SK-N-SH (cell line): ENCODE measurements at regions not wholly inside any gene's neighbourhood (a gene's known extent, or its start where the extent isn't known, plus 50 kb on each side); places are given as distances from the start of the nearest gene placed in this dataset.

Experiments used
- CTCF ChIA-PET: fragments of 300-600, 350-600 bp; formaldehyde crosslinking; extraction: SDS; loops from one replicate; lab custom pipeline; 2021; lab: Yijun Ruan, JAX
- POLR2A ChIA-PET: fragments of 350-600 bp; sonication (Branson Sonifier 250); formaldehyde crosslinking; extraction: SDS; loops from one replicate; lab custom pipeline; 2020; ENCODE audit warnings: antibody characterized with exemption, inconsistent platforms; lab: Yijun Ruan, JAX
- DNase-seq: peaks from one replicate; pipeline ENCODE4 v3.0.0; 2012
- H2AFZ ChIP-seq: fragments of 200-600 bp; sonication (generic); 2 replicates; pipeline ENCODE4 v1.8.1; 2016; ENCODE audit warnings: antibody characterized with exemption, mild to moderate bottlenecking, low read depth
- H3F3A ChIP-seq: fragments of 200-600 bp; sonication (generic); replicated peaks from 2 replicates; pipeline ENCODE3; 2016; ENCODE audit warnings: antibody characterized with exemption, mild to moderate bottlenecking; ENCODE audit not compliant: insufficient read depth
- H3K27ac ChIP-seq, 2 experiments: fragments of 200-500 bp in 1 of 2; fragments of 200-600 bp in 1 of 2; sonication (Bioruptor generic) in 1 of 2; sonication (generic), shearing (Covaris generic) in 1 of 2; 2 replicates each; pipeline versions ENCODE4 v1.5.1 to v1.6.1; 2014 to 2016; ENCODE audit warnings: low read depth in 2 of 2, inconsistent platforms in 1 of 2, low read length in 1 of 2, mild to moderate bottlenecking in 1 of 2, mixed read lengths in 1 of 2
- H3K27me3 ChIP-seq: fragments of 200-600 bp; sonication (generic), shearing (Covaris generic); 2 replicates; pipeline ENCODE4 v1.6.1; 2016; ENCODE audit warnings: mixed run types; ENCODE audit not compliant: insufficient read depth
- H3K36me3 ChIP-seq, 2 experiments: fragments of 200-500 bp in 1 of 2; fragments of 200-600 bp in 1 of 2; sonication (Bioruptor generic) in 1 of 2; sonication (generic) in 1 of 2; replicated peaks in 1 of 2; 2 replicates each; pipeline versions ENCODE3 to v1.5.1; 2014 to 2016; ENCODE audit warnings: low read length in 1 of 2, mild to moderate bottlenecking in 1 of 2; ENCODE audit not compliant: insufficient read depth in 2 of 2, control insufficient read depth in 1 of 2
- H3K4me1 ChIP-seq, 2 experiments: fragments of 200-500 bp in 1 of 2; fragments of 200-600 bp in 1 of 2; sonication (Bioruptor generic) in 1 of 2; sonication (generic), shearing (Covaris generic) in 1 of 2; 2 replicates each; pipeline versions ENCODE4 v1.5.1 to v1.6.1; 2014 to 2016; ENCODE audit warnings: low read depth in 1 of 2, low read length in 1 of 2, mixed run types in 1 of 2; ENCODE audit not compliant: insufficient read depth in 2 of 2, control insufficient read depth in 1 of 2
- H3K4me2 ChIP-seq: fragments of 200-600 bp; sonication (generic), shearing (Covaris generic); 2 replicates; pipeline ENCODE4 v1.6.1; 2017; ENCODE audit warnings: mixed run types
- H3K4me3 ChIP-seq, 2 experiments: fragments of 200-500 bp in 1 of 2; fragments of 200-600 bp in 1 of 2; sonication (Bioruptor generic) in 1 of 2; sonication (generic), shearing (Covaris generic) in 1 of 2; 2 replicates each; pipeline versions ENCODE4 v1.5.1 to v1.8.1; 2014 to 2016; ENCODE audit warnings: low read depth in 2 of 2, inconsistent platforms in 1 of 2, low read length in 1 of 2, mild to moderate bottlenecking in 1 of 2, mixed read lengths in 1 of 2, moderate library complexity in 1 of 2
- H3K79me2 ChIP-seq: fragments of 200-600 bp; sonication (generic); 2 replicates; pipeline ENCODE4 v1.8.1; 2017; ENCODE audit warnings: mild to moderate bottlenecking; ENCODE audit not compliant: insufficient read depth
- H3K9ac ChIP-seq: fragments of 200-600 bp; sonication (generic); 2 replicates; pipeline ENCODE4 v1.6.1; 2017; ENCODE audit warnings: mixed run types
- H3K9me2 ChIP-seq: fragments of 200-600 bp; sonication (generic); 2 replicates; pipeline ENCODE4 v1.6.1; 2017; ENCODE audit warnings: mixed run types
- H3K9me3 ChIP-seq: fragments of 200-600 bp; sonication (generic); 2 replicates; pipeline ENCODE4 v1.6.1; 2017; ENCODE audit warnings: mixed run types, mild to moderate bottlenecking, moderate library complexity
- H4K20me1 ChIP-seq: fragments of 200-600 bp; sonication (generic); 2 replicates; pipeline ENCODE4 v1.6.1; 2017; ENCODE audit warnings: mild to moderate bottlenecking, mixed run types; ENCODE audit not compliant: insufficient read depth
- EP300 ChIP-seq, 2 experiments: IDR thresholded peaks; 2 replicates each; pipeline versions ENCODE4 v1.4.0 to v1.6.1; 2012; ENCODE audit warnings: borderline replicate concordance in 1 of 2, low read depth in 1 of 2, low read length in 1 of 2
- MXI1 ChIP-seq: IDR thresholded peaks from 2 replicates; pipeline ENCODE4 v1.6.1; 2012; ENCODE audit warnings: mild to moderate bottlenecking, low read depth, low read length, improper control_type of control experiment
- NRF1 ChIP-seq: IDR thresholded peaks from 2 replicates; pipeline ENCODE4 v1.6.1; 2012; ENCODE audit warnings: low read depth, mild to moderate bottlenecking, low read length
- SMC3 ChIP-seq: IDR thresholded peaks from 2 replicates; pipeline ENCODE4 v1.6.1; 2012; ENCODE audit warnings: low read depth, low read length, improper control_type of control experiment
- TAF1 ChIP-seq: IDR thresholded peaks from 2 replicates; pipeline ENCODE4 v1.6.1; 2012; ENCODE audit warnings: low read depth, mild to moderate bottlenecking, low read length, moderate library complexity, borderline replicate concordance
- TEAD4 ChIP-seq: IDR thresholded peaks from 2 replicates; pipeline ENCODE4 v1.4.0; 2012; ENCODE audit warnings: mild to moderate bottlenecking, borderline replicate concordance; ENCODE audit not compliant: insufficient read depth
- WGBS: methylation state at CpG from one replicate; pipeline ENCODE4 v1.1.6; 2017; ENCODE audit warnings: low lambda C conversion rate; 5-methylcytosine and 5-hydroxymethylcytosine counted together
- TF ChIP-seq, protein P1 (sequence below): IDR thresholded peaks from 2 replicates; pipeline ENCODE4 v1.6.1; 2012; ENCODE audit warnings: mild to moderate bottlenecking, low read depth, low read length, moderate library complexity
- TF ChIP-seq, protein P2 (sequence below): IDR thresholded peaks from 2 replicates; pipeline ENCODE4 v1.4.0; 2012; ENCODE audit warnings: low read depth, borderline replicate concordance
- TF ChIP-seq, protein P3 (sequence below): fragments of 150-350 bp; IDR thresholded peaks from 2 replicates; pipeline ENCODE4 v1.6.1; 2017; ENCODE audit warnings: antibody characterized with exemption, low read length, low read depth, borderline replicate concordance
- TF ChIP-seq, protein P4 (sequence below): fragments of 200-600 bp; sonication (generic); IDR thresholded peaks from 2 replicates; pipeline ENCODE4 v1.6.1; 2017; ENCODE audit warnings: antibody characterized with exemption, mild to moderate bottlenecking, moderate library complexity

DNA sequence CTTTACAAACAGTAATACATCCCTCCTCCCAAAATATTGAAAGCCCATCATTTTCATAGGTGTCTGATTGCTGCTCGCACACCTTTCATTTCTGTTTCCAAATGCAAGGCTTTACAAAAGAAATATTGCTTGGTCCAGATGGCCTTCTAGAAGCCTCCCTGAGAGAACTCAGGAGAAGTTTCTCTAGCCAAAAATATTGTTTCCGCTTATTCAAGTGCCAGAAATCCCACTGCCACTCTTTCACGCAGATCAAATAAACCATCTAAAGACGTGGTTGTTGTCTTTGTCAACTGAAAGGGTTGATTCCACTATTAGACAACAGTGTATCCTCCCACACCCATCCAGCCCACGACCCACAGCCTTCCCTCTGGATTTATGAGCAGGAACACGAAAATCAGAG is 96.2 kb downstream of the ZIC5 start:
- Histone ChIP-seq H3K36me3 (no peaks in the 10 kb centered on the region), H3K4me2 (no peak overlapping the region), H3K9ac (no peak overlapping the region), H3K27me3 (no peaks in the 10 kb centered on the region; the same call in 1 of the 2 replicates), H2AFZ (no peak overlapping the region), H3F3A (no peaks in the 10 kb centered on the region), H3K4me1 (no peaks in the 10 kb centered on the region; a peak in 2 of 4 replicates), H4K20me1 (no peaks in the 10 kb centered on the region), H3K79me2 (no peaks in the 10 kb centered on the region), H3K4me3 (no peak overlapping the region), H3K9me3 (no peaks in the 10 kb centered on the region), H3K27ac (no peak overlapping the region), H3K9me2 (no peaks in the 10 kb centered on the region)
- 53% methylated on average over 6 of the region's 6 CpGs for WGBS
- ChIA-PET POLR2A (no interaction called here), CTCF (interaction anchor here (1.5 kb wide), 1 partner anchor 13 kb away, joined by 3 read pairs; no protein-coding TSS in a partner anchor)
- no peak for TF ChIP-seq TEAD4
- DNase-seq = no peak

DNA sequence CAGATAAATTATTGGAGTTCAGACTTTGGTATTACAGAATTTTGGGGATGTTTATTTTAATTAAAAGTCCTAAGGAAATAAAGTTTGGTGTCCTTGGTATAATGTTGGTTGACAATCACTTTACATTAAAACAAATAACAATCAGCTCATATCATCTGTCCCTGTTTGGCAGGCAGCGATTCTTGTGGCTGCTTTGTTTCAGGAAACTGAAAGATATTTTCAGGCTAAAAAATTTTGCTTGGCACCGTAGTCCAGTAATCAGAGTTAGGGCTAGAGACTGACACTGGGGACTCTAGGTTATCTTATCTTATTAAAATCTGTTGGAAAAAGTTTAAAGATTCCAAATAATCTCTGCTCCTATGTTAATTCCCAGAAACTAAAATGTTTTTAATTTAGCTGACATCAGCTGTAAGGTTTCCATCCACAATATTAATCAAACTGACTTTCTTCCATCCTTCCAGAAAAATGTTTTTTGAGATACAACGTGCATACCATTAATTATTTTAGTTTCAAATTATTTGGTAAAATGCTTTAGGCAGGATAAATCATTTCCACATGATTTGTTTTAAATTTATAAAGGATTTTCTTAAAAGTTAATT is 97.6 kb downstream of the ZIC5 start:
- CTCF ChIA-PET = interaction anchor here (1.1 to 1.2 kb wide), 2 partner anchors 16 to 216 kb away, joined by 3 to 5 read pairs; no protein-coding TSS in a partner anchor
- no peak overlapping the region for H3K4me3 ChIP-seq
- H3K4me1 ChIP-seq = no peaks in the 10 kb centered on the region; a peak in 2 of 4 replicates
- H3K27me3 ChIP-seq = no peaks in the 10 kb centered on the region; the same call in 1 of the 2 replicates
- POLR2A ChIA-PET = no interaction called here
- no peak for TF ChIP-seq TAF1
- no peak for TF ChIP-seq MXI1
- TF ChIP-seq, protein P1, sequence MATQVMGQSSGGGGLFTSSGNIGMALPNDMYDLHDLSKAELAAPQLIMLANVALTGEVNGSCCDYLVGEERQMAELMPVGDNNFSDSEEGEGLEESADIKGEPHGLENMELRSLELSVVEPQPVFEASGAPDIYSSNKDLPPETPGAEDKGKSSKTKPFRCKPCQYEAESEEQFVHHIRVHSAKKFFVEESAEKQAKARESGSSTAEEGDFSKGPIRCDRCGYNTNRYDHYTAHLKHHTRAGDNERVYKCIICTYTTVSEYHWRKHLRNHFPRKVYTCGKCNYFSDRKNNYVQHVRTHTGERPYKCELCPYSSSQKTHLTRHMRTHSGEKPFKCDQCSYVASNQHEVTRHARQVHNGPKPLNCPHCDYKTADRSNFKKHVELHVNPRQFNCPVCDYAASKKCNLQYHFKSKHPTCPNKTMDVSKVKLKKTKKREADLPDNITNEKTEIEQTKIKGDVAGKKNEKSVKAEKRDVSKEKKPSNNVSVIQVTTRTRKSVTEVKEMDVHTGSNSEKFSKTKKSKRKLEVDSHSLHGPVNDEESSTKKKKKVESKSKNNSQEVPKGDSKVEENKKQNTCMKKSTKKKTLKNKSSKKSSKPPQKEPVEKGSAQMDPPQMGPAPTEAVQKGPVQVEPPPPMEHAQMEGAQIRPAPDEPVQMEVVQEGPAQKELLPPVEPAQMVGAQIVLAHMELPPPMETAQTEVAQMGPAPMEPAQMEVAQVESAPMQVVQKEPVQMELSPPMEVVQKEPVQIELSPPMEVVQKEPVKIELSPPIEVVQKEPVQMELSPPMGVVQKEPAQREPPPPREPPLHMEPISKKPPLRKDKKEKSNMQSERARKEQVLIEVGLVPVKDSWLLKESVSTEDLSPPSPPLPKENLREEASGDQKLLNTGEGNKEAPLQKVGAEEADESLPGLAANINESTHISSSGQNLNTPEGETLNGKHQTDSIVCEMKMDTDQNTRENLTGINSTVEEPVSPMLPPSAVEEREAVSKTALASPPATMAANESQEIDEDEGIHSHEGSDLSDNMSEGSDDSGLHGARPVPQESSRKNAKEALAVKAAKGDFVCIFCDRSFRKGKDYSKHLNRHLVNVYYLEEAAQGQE = no peak
- TF ChIP-seq, protein P2, sequence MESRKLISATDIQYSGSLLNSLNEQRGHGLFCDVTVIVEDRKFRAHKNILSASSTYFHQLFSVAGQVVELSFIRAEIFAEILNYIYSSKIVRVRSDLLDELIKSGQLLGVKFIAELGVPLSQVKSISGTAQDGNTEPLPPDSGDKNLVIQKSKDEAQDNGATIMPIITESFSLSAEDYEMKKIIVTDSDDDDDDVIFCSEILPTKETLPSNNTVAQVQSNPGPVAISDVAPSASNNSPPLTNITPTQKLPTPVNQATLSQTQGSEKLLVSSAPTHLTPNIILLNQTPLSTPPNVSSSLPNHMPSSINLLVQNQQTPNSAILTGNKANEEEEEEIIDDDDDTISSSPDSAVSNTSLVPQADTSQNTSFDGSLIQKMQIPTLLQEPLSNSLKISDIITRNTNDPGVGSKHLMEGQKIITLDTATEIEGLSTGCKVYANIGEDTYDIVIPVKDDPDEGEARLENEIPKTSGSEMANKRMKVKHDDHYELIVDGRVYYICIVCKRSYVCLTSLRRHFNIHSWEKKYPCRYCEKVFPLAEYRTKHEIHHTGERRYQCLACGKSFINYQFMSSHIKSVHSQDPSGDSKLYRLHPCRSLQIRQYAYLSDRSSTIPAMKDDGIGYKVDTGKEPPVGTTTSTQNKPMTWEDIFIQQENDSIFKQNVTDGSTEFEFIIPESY = no peak
- TF ChIP-seq NRF1 = no peak
- TF ChIP-seq EP300 (IDR thresholded peaks at IDR 0.05; ENCODE audit: borderline replicate concordance in 1 of 2, low read depth in 1 of 2, low read length in 1 of 2) = no peak
- TF ChIP-seq, protein P3, sequence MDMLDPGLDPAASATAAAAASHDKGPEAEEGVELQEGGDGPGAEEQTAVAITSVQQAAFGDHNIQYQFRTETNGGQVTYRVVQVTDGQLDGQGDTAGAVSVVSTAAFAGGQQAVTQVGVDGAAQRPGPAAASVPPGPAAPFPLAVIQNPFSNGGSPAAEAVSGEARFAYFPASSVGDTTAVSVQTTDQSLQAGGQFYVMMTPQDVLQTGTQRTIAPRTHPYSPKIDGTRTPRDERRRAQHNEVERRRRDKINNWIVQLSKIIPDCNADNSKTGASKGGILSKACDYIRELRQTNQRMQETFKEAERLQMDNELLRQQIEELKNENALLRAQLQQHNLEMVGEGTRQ = no peak
- no peak for TF ChIP-seq TEAD4
- TF ChIP-seq, protein P4, sequence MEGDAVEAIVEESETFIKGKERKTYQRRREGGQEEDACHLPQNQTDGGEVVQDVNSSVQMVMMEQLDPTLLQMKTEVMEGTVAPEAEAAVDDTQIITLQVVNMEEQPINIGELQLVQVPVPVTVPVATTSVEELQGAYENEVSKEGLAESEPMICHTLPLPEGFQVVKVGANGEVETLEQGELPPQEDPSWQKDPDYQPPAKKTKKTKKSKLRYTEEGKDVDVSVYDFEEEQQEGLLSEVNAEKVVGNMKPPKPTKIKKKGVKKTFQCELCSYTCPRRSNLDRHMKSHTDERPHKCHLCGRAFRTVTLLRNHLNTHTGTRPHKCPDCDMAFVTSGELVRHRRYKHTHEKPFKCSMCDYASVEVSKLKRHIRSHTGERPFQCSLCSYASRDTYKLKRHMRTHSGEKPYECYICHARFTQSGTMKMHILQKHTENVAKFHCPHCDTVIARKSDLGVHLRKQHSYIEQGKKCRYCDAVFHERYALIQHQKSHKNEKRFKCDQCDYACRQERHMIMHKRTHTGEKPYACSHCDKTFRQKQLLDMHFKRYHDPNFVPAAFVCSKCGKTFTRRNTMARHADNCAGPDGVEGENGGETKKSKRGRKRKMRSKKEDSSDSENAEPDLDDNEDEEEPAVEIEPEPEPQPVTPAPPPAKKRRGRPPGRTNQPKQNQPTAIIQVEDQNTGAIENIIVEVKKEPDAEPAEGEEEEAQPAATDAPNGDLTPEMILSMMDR = no peak
- TF ChIP-seq SMC3 = no peak
- H3K27ac ChIP-seq = no peak overlapping the region
- no peaks in the 10 kb centered on the region for H3F3A ChIP-seq
- no peaks in the 10 kb centered on the region for H4K20me1 ChIP-seq
- H3K9me2 ChIP-seq = no peaks in the 10 kb centered on the region; the same call in 1 of the 2 replicates
- H3K9ac ChIP-seq = no peak overlapping the region
- H3K4me2 ChIP-seq = no peak overlapping the region
- no peak for DNase-seq
- H3K9me3 ChIP-seq = no peaks in the 10 kb centered on the region
- no peaks in the 10 kb centered on the region for H3K79me2 ChIP-seq
- no peaks in the 10 kb centered on the region for H3K36me3 ChIP-seq
- 41% methylated on average over 3 of the region's 3 CpGs for WGBS
- H2AFZ ChIP-seq = no peak overlapping the region
